Endothelial cell of umbilical vein (primary cell): ENCODE measurements at regions not wholly inside any gene's neighbourhood (a gene's known extent, or its start where the extent isn't known, plus 50 kb on each side); places are given as distances from the start of the nearest gene placed in this dataset.

Experiments used
- BruUV-seq: library from RNA; stranded (reverse); fragments of 400-500 nt; replicated peaks from 2 replicates; lab custom pipeline; 2021; lab: Mats Ljungman, UMichigan
- CTCF ChIA-PET: fragments of 300-600, 350-600 bp; sonication (Branson Sonifier 250); formaldehyde crosslinking; loops from one replicate; lab custom pipeline; 2021; ENCODE audit warnings: antibody characterized with exemption, inconsistent platforms; lab: Charles Lee
- POLR2A ChIA-PET: fragments of 300-600, 350-600 bp; sonication (Branson Sonifier 250); formaldehyde crosslinking; loops from one replicate; lab custom pipeline; 2021; ENCODE audit warnings: antibody characterized with exemption, inconsistent platforms; lab: Charles Lee
- DNase-seq: peaks from one replicate; pipeline ENCODE4 v3.0.0-alpha.2; 2011; ENCODE audit warnings: low read depth, low spot score
- FAIRE-seq: peaks from 2 replicates; lab custom pipeline; 2011; peaks lifted over from hg19 to GRCh38; lab: Jason Lieb, UNC
- H2AFZ ChIP-seq: 2 replicates; pipeline ENCODE4 v1.6.0; 2012; ENCODE audit warnings: low read depth, low read length, control low read depth, inconsistent platforms
- H3K27ac ChIP-seq: 2 replicates; pipeline ENCODE4 v1.5.1; 2011; ENCODE audit warnings: low read depth, mild to moderate bottlenecking, control low read depth, low read length, moderate library complexity; ENCODE audit not compliant: insufficient read depth
- H3K27me3 ChIP-seq, 2 experiments: 2 replicates each; pipeline versions ENCODE4 v1.6.0 to v1.6.1; 2011; ENCODE audit warnings: low read length in 2 of 2, mixed read lengths in 1 of 2; ENCODE audit not compliant: control insufficient read depth in 2 of 2, insufficient read depth in 2 of 2
- H3K36me3 ChIP-seq, 2 experiments: 2 replicates in 1 of 2; 3 replicates in 1 of 2; pipeline ENCODE4 v1.5.1; 2011; ENCODE audit warnings: low read length in 2 of 2, mild to moderate bottlenecking in 1 of 2, moderate library complexity in 1 of 2; ENCODE audit not compliant: control insufficient read depth in 2 of 2, insufficient read depth in 2 of 2; ENCODE audit errors: extremely low read depth in 1 of 2
- H3K4me1 ChIP-seq: 3 replicates; pipeline ENCODE4 v1.5.1; 2011; ENCODE audit warnings: mild to moderate bottlenecking, low read length; ENCODE audit not compliant: control insufficient read depth, insufficient read depth; ENCODE audit errors: extremely low read depth
- H3K4me2 ChIP-seq: 2 replicates; pipeline ENCODE4 v1.6.1; 2011; ENCODE audit warnings: low read length, control low read depth, mixed read lengths; ENCODE audit not compliant: insufficient read depth
- H3K4me3 ChIP-seq, 3 experiments: fragments of 200-600 bp in 1 of 3; sonication (generic), shearing (Covaris generic) in 1 of 3; replicated peaks in 1 of 3; 2 replicates each; pipeline ENCODE4 v1.5.1; 2011 to 2016; ENCODE audit warnings: control low read depth in 3 of 3, low read length in 3 of 3, mild to moderate bottlenecking in 2 of 3, inconsistent platforms in 1 of 3, low read depth in 1 of 3, moderate library complexity in 1 of 3; ENCODE audit not compliant: insufficient read depth in 1 of 3
- H3K79me2 ChIP-seq: 2 replicates; pipeline ENCODE4 v1.6.0; 2012; ENCODE audit warnings: low read length, inconsistent platforms; ENCODE audit not compliant: control insufficient read depth, insufficient read depth
- H3K9ac ChIP-seq: replicated peaks from 2 replicates; pipeline ENCODE3; 2011; ENCODE audit warnings: low read length, control low read depth; ENCODE audit not compliant: insufficient read depth; ENCODE audit errors: extremely low read depth
- H3K9me1 ChIP-seq: replicated peaks from 3 replicates; pipeline ENCODE4 v1.6.0; 2011; ENCODE audit warnings: mild to moderate bottlenecking, low read length; ENCODE audit not compliant: control insufficient read depth, insufficient read depth; ENCODE audit errors: extremely low read depth
- H3K9me3 ChIP-seq: replicated peaks from 2 replicates; pipeline ENCODE4 v1.5.1; 2012; ENCODE audit warnings: low read length, inconsistent platforms; ENCODE audit not compliant: control insufficient read depth, insufficient read depth
- H4K20me1 ChIP-seq: replicated peaks from 2 replicates; pipeline ENCODE3; 2011; ENCODE audit warnings: mild to moderate bottlenecking, low read length; ENCODE audit not compliant: control insufficient read depth, insufficient read depth; ENCODE audit errors: extremely low read depth
- EZH2 ChIP-seq: IDR thresholded peaks from 2 replicates; pipeline ENCODE4 v1.6.1; 2012; ENCODE audit warnings: borderline replicate concordance, low read depth, mild to moderate bottlenecking, moderate library complexity, low read length, inconsistent platforms; ENCODE audit not compliant: severe bottlenecking
- FOS ChIP-seq: IDR thresholded peaks from 2 replicates; pipeline ENCODE4 v1.6.1; 2011; ENCODE audit warnings: mild to moderate bottlenecking, low read length, moderate library complexity, borderline replicate concordance; ENCODE audit not compliant: insufficient read depth
- GATA2 ChIP-seq: IDR thresholded peaks from 2 replicates; pipeline ENCODE4 v1.7.0; 2011; ENCODE audit warnings: low read depth, mild to moderate bottlenecking, moderate library complexity, mixed read lengths, low read length; ENCODE audit not compliant: insufficient read length, insufficient read depth
- JUN ChIP-seq: IDR thresholded peaks from 2 replicates; pipeline ENCODE4 v1.6.1; 2011; ENCODE audit warnings: borderline replicate concordance, low read depth; ENCODE audit not compliant: insufficient read length, insufficient read depth
- MYC ChIP-seq: IDR thresholded peaks from one replicate; pipeline ENCODE4 v1.6.1; 2011; ENCODE audit warnings: mild to moderate bottlenecking, low read depth, low read length
- POLR2A ChIP-seq: IDR thresholded peaks from 2 replicates; pipeline ENCODE4 v1.6.1; 2012; ENCODE audit warnings: low read depth, mild to moderate bottlenecking, control low read depth, low read length
- POLR2AphosphoS5 ChIP-seq: IDR thresholded peaks from 2 replicates; pipeline ENCODE4 v1.6.1; 2012; ENCODE audit warnings: low read depth, mild to moderate bottlenecking, control low read depth, low read length, moderate library complexity; ENCODE audit not compliant: insufficient read depth
- dilution Hi-C: fragments of 300-500 bp; cut with MboI; formaldehyde crosslinking; loops from one replicate; pipeline ENCODE4 v1.15.0; 2019; ENCODE audit warnings: low sequenced_read_pairs; ENCODE audit not compliant: extremely low pct_ligation_motif_present
- intact Hi-C: fragments of 100-400 bp; cut with micrococcal nuclease; formaldehyde crosslinking; loops from one replicate; pipeline ENCODE4 v1.10.0; 2022
- TF ChIP-seq, protein P1 (sequence below): IDR thresholded peaks from 2 replicates; pipeline ENCODE4 v1.6.1; 2011; ENCODE audit not compliant: insufficient read depth, insufficient read length
- TF ChIP-seq, protein P2 (sequence below), 2 donors: IDR thresholded peaks; 1 replicate in 1 of 2; 2 replicates in 1 of 2; pipeline ENCODE4 v1.5.1; 2011; ENCODE audit warnings: low read length in 2 of 2, mild to moderate bottlenecking in 2 of 2, moderate library complexity in 2 of 2, control low read depth in 1 of 2, inconsistent platforms in 1 of 2, low read depth in 1 of 2; ENCODE audit not compliant: insufficient read depth in 1 of 2; ENCODE audit errors: extremely low read depth in 1 of 2

DNA sequence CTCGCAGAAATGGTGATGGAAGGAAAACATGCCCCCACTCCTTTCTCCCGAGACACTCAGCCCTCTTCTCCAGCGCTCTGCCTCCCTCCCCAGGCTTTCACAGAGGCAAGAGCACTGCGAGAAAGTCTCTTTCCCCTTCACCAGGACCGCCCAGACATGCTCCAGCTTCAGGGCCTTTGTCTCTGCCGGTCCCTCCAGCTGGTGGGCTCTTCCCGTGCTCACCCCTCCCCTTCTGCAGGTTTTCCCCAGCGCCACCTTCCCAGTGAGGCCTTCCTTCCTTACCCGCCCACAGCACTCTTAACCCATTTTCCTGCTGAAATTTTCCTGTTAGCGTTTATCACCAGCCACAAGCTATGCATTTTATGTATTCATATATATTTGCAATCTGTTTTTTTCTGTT, 86.2 kb downstream of the TFAP2C start:
- no peak for TF ChIP-seq JUN
- TF ChIP-seq POLR2AphosphoS5: no peak
- no peak for TF ChIP-seq MYC
- no peak for TF ChIP-seq EZH2
- TF ChIP-seq POLR2A: no peak
- TF ChIP-seq FOS: no peak
- no peak for TF ChIP-seq GATA2
- TF ChIP-seq, protein P1, sequence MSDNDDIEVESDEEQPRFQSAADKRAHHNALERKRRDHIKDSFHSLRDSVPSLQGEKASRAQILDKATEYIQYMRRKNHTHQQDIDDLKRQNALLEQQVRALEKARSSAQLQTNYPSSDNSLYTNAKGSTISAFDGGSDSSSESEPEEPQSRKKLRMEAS: no peak
- TF ChIP-seq, protein P2, sequence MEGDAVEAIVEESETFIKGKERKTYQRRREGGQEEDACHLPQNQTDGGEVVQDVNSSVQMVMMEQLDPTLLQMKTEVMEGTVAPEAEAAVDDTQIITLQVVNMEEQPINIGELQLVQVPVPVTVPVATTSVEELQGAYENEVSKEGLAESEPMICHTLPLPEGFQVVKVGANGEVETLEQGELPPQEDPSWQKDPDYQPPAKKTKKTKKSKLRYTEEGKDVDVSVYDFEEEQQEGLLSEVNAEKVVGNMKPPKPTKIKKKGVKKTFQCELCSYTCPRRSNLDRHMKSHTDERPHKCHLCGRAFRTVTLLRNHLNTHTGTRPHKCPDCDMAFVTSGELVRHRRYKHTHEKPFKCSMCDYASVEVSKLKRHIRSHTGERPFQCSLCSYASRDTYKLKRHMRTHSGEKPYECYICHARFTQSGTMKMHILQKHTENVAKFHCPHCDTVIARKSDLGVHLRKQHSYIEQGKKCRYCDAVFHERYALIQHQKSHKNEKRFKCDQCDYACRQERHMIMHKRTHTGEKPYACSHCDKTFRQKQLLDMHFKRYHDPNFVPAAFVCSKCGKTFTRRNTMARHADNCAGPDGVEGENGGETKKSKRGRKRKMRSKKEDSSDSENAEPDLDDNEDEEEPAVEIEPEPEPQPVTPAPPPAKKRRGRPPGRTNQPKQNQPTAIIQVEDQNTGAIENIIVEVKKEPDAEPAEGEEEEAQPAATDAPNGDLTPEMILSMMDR (IDR thresholded peaks at IDR 0.05; ENCODE audit: extremely low read depth in 1 of 2, insufficient read depth in 1 of 2, low read depth in 1 of 2, low read length in 2 of 2): no peak
- no peaks in the 10 kb centered on the region for H3K9me1 ChIP-seq
- no TSS peak for BruUV-seq
- H3K4me2 ChIP-seq: no peak overlapping the region
- H3K27ac ChIP-seq: no peak overlapping the region
- no peaks in the 10 kb centered on the region for H3K9me3 ChIP-seq
- ChIA-PET POLR2A (no interaction called here), CTCF (no interaction called here)
- H3K4me1 ChIP-seq: no peaks in the 10 kb centered on the region
- no peaks in the 10 kb centered on the region for H3K36me3 ChIP-seq
- no peak for DNase-seq
- intact Hi-C loops (no loop called here), dilution Hi-C loops (no loop called here)
- no peaks in the 10 kb centered on the region for H3K27me3 ChIP-seq
- no peaks in the 10 kb centered on the region for H3K79me2 ChIP-seq
- no peak overlapping the region for H3K4me3 ChIP-seq
- no peaks in the 10 kb centered on the region for H4K20me1 ChIP-seq
- FAIRE-seq: no peak
- H2AFZ ChIP-seq: no peak overlapping the region
- no peak overlapping the region for H3K9ac ChIP-seq
